H1 (cell line): ENCODE measurements at regions not wholly inside any gene's neighbourhood (a gene's known extent, or its start where the extent isn't known, plus 50 kb on each side); places are given as distances from the start of the nearest gene placed in this dataset.

Experiments used
- CTCF ChIA-PET: fragments of 300-600 bp; sonication (Branson Sonifier 250); formaldehyde crosslinking; loops from one replicate; lab custom pipeline; 2021; ENCODE audit not compliant: partially characterized antibody; lab: Charles Lee
- POLR2A ChIA-PET: fragments of 300-600 bp; sonication (Branson Sonifier 250); formaldehyde crosslinking; loops from one replicate; lab custom pipeline; 2021; ENCODE audit warnings: inconsistent platforms; ENCODE audit not compliant: partially characterized antibody; lab: Charles Lee
- DNase-seq, 2 experiments: peaks; one replicate each; pipeline versions ENCODE4 v3.0.0 to v3.0.0-alpha.2; 2010 to 2022; ENCODE audit warnings: low spot score in 2 of 2, low read depth in 1 of 2, mixed read lengths in 1 of 2
- FAIRE-seq: peaks from 2 replicates; lab custom pipeline; 2011; peaks lifted over from hg19 to GRCh38; lab: Jason Lieb, UNC
- H2AFZ ChIP-seq: 2 replicates; pipeline ENCODE4 v1.8.1; 2012; ENCODE audit warnings: low read length, inconsistent platforms
- H2AK5ac ChIP-seq: 2 replicates; pipeline ENCODE4 v1.6.1; 2013; ENCODE audit warnings: low read depth, low read length
- H2BK120ac ChIP-seq: replicated peaks from 2 replicates; pipeline ENCODE3; 2013; ENCODE audit warnings: low read depth, low read length, inconsistent platforms
- H2BK12ac ChIP-seq: 2 replicates; pipeline ENCODE4 v1.6.1; 2013; ENCODE audit warnings: low read depth, low read length
- H2BK15ac ChIP-seq: 2 replicates; pipeline ENCODE4 v1.6.1; 2013; ENCODE audit warnings: low read length
- H2BK20ac ChIP-seq: 2 replicates; pipeline ENCODE4 v1.6.1; 2013; ENCODE audit warnings: low read length
- H2BK5ac ChIP-seq: 2 replicates; pipeline ENCODE4 v1.6.1; 2013; ENCODE audit warnings: low read depth, low read length
- H3K14ac ChIP-seq: 2 replicates; pipeline ENCODE4 v1.6.1; 2013; ENCODE audit warnings: inconsistent platforms; ENCODE audit not compliant: insufficient read length
- H3K18ac ChIP-seq: 2 replicates; pipeline ENCODE4 v1.6.1; 2013; ENCODE audit warnings: low read length; ENCODE audit errors: extremely low read depth
- H3K23ac ChIP-seq: 2 replicates; pipeline ENCODE4 v1.6.1; 2013; ENCODE audit warnings: inconsistent platforms; ENCODE audit not compliant: insufficient read length
- H3K23me2 ChIP-seq: 2 replicates; pipeline ENCODE4 v1.6.1; 2013; ENCODE audit warnings: low read depth, low read length
- H3K27ac ChIP-seq: 2 replicates; pipeline ENCODE4 v1.6.1; 2011; ENCODE audit warnings: low read depth, low read length, inconsistent platforms
- H3K27me3 ChIP-seq, 4 experiments: replicated peaks in 1 of 4; 1 replicate in 1 of 4; 2 replicates in 3 of 4; pipeline versions ENCODE4 v1.6.1 to v1.8.1; 2011 to 2013; ENCODE audit warnings: low read length in 3 of 4, mild to moderate bottlenecking in 3 of 4, inconsistent platforms in 2 of 4, mixed read lengths in 2 of 4, moderate library complexity in 1 of 4; ENCODE audit not compliant: control insufficient read depth in 3 of 4, insufficient read depth in 3 of 4; ENCODE audit errors: extremely low read depth in 1 of 4
- H3K36me3 ChIP-seq, 4 experiments: 2 replicates each; pipeline versions ENCODE4 v1.6.1 to v1.8.1; 2011 to 2013; ENCODE audit warnings: mild to moderate bottlenecking in 4 of 4, low read length in 3 of 4, moderate library complexity in 2 of 4, control low read depth in 1 of 4, inconsistent platforms in 1 of 4; ENCODE audit not compliant: insufficient read depth in 4 of 4, control insufficient read depth in 2 of 4
- H3K4ac ChIP-seq: replicated peaks from 2 replicates; pipeline ENCODE3; 2013; ENCODE audit warnings: low read length, low read depth, mixed read lengths, inconsistent platforms; ENCODE audit not compliant: insufficient read length
- H3K4me1 ChIP-seq, 4 experiments: replicated peaks in 1 of 4; 1 replicate in 1 of 4; 2 replicates in 3 of 4; pipeline versions ENCODE4 v1.6.1 to v1.8.1; 2011 to 2013; ENCODE audit warnings: low read length in 3 of 4, inconsistent platforms in 2 of 4, mixed read lengths in 1 of 4; ENCODE audit not compliant: insufficient read depth in 4 of 4, control insufficient read depth in 3 of 4
- H3K4me2 ChIP-seq, 2 experiments: 2 replicates each; pipeline versions ENCODE4 v1.6.1 to v1.8.1; 2011 to 2013; ENCODE audit warnings: low read depth in 2 of 2, low read length in 2 of 2, control low read depth in 1 of 2, inconsistent platforms in 1 of 2, mild to moderate bottlenecking in 1 of 2; ENCODE audit not compliant: insufficient read depth in 1 of 2
- H3K4me3 ChIP-seq, 4 experiments: fragments of 200-600, 300-600 bp in 1 of 4; sonication (generic), shearing (Covaris generic), sonication (Bioruptor Twin) in 1 of 4; 2 replicates each; pipeline versions ENCODE4 v1.5.1 to v1.8.1; 2011 to 2016; ENCODE audit warnings: low read length in 4 of 4, low read depth in 3 of 4, control low read depth in 2 of 4, inconsistent platforms in 2 of 4, mild to moderate bottlenecking in 2 of 4, mixed read lengths in 1 of 4, moderate library complexity in 1 of 4; ENCODE audit not compliant: insufficient read depth in 2 of 4; ENCODE audit errors: extremely low read depth in 1 of 4
- H3K56ac ChIP-seq: replicated peaks from 2 replicates; pipeline ENCODE3; 2013; ENCODE audit warnings: low read depth, mild to moderate bottlenecking, mixed read lengths, low read length, inconsistent platforms; ENCODE audit not compliant: insufficient read length
- H3K79me1 ChIP-seq: 2 replicates; pipeline ENCODE4 v1.6.1; 2013; ENCODE audit warnings: low read depth, low read length, control low read depth
- H3K79me2 ChIP-seq, 2 experiments: 2 replicates each; pipeline versions ENCODE4 v1.6.1 to v1.8.1; 2012 to 2013; ENCODE audit warnings: low read length in 2 of 2, mild to moderate bottlenecking in 2 of 2, inconsistent platforms in 1 of 2; ENCODE audit not compliant: insufficient read depth in 2 of 2, control insufficient read depth in 1 of 2
- H3K9ac ChIP-seq, 4 experiments: replicated peaks in 1 of 4; 1 replicate in 1 of 4; 2 replicates in 3 of 4; pipeline versions ENCODE4 v1.6.1 to v1.8.1; 2011 to 2013; ENCODE audit warnings: low read depth in 3 of 4, low read length in 3 of 4, control low read depth in 2 of 4, mild to moderate bottlenecking in 2 of 4, moderate library complexity in 2 of 4, inconsistent platforms in 1 of 4; ENCODE audit errors: extremely low read depth in 1 of 4
- H3K9me3 ChIP-seq, 2 experiments: 2 replicates each; pipeline versions ENCODE4 v1.6.1 to v1.8.1; 2012 to 2013; ENCODE audit warnings: mild to moderate bottlenecking in 2 of 2, moderate library complexity in 2 of 2, control low read depth in 1 of 2, inconsistent platforms in 1 of 2, low read depth in 1 of 2, low read length in 1 of 2, mixed read lengths in 1 of 2; ENCODE audit not compliant: insufficient read depth in 2 of 2
- H4K20me1 ChIP-seq, 2 experiments: replicated peaks in 1 of 2; 2 replicates each; pipeline versions ENCODE3 to v1.8.1; 2011 to 2013; ENCODE audit warnings: inconsistent platforms in 2 of 2, low read length in 2 of 2, mild to moderate bottlenecking in 1 of 2; ENCODE audit not compliant: insufficient read depth in 2 of 2, control insufficient read depth in 1 of 2
- H4K5ac ChIP-seq: 2 replicates; pipeline ENCODE4 v1.6.1; 2013; ENCODE audit warnings: low read length, low read depth, mixed read lengths, inconsistent platforms; ENCODE audit not compliant: insufficient read length
- H4K8ac ChIP-seq: 2 replicates; pipeline ENCODE4 v1.8.0; 2013; ENCODE audit warnings: mild to moderate bottlenecking, moderate library complexity, low read length, inconsistent platforms; ENCODE audit not compliant: insufficient read depth; ENCODE audit errors: extremely low read depth
- H4K91ac ChIP-seq: replicated peaks from 2 replicates; pipeline ENCODE3; 2013; ENCODE audit warnings: low read length, mixed read lengths, inconsistent platforms; ENCODE audit not compliant: insufficient read length
- ASH2L ChIP-seq: fragments of 200-600, 300-600 bp; sonication (generic); IDR thresholded peaks from one replicate; pipeline ENCODE4 v1.7.1; 2017; ENCODE audit warnings: low read length
- KDM1A ChIP-seq: fragments of 200-600, 300-600 bp; sonication (generic); IDR thresholded peaks from 2 replicates; pipeline ENCODE4 v1.7.1; 2016; ENCODE audit warnings: mild to moderate bottlenecking, low read length, borderline replicate concordance
- KDM4A ChIP-seq: IDR thresholded peaks from one replicate; pipeline ENCODE4 v1.7.1; 2012; ENCODE audit warnings: low read depth, mild to moderate bottlenecking, moderate library complexity, low read length, inconsistent platforms; ENCODE audit not compliant: severe bottlenecking
- SIN3A ChIP-seq, 2 experiments: IDR thresholded peaks in 1 of 2; conservative IDR thresholded peaks in 1 of 2; 2 replicates each; pipeline ENCODE4 v1.6.1; 2011 to 2012; ENCODE audit warnings: low read length in 2 of 2, improper control_type of control experiment in 1 of 2, low read depth in 1 of 2, mild to moderate bottlenecking in 1 of 2
- SP4 ChIP-seq: IDR thresholded peaks from 2 replicates; pipeline ENCODE4 v1.6.1; 2012; ENCODE audit warnings: low read length, inconsistent platforms
- TCF12 ChIP-seq: IDR thresholded peaks from 2 replicates; pipeline ENCODE4 v1.6.1; 2011; ENCODE audit warnings: low read depth, mild to moderate bottlenecking, low read length
- WGBS, 2 experiments: shearing (Covaris generic) in 1 of 2; methylation state at CpG; one replicate each; pipeline versions ENCODE4 v1.1.6 to v1.1.7; 2013 to 2015; ENCODE audit warnings: low lambda C conversion rate in 2 of 2, mixed read lengths in 2 of 2, inconsistent platforms in 1 of 2, low coverage in 1 of 2, missing lambda C conversion rate in 1 of 2; ENCODE audit not compliant: insufficient replicate concordance in 2 of 2, insufficient coverage in 1 of 2, insufficient read length in 1 of 2; ENCODE audit errors: extremely low coverage in 1 of 2, missing lambda C conversion rate in 1 of 2; 5-methylcytosine and 5-hydroxymethylcytosine counted together

- no peaks in the 10 kb centered on the region for H3K79me2 ChIP-seq
- H3K18ac ChIP-seq, result no peak overlapping the region
- no peak overlapping the region for H3K56ac ChIP-seq
- H3K4ac ChIP-seq, result no peak overlapping the region
- TF ChIP-seq ASH2L, result no peak
- TF ChIP-seq KDM4A, result no peak
- TF ChIP-seq SP4, result no peak
- TF ChIP-seq KDM1A, result no peak
- TF ChIP-seq SIN3A (conservative IDR thresholded peaks at IDR 0.05 in 1 of 2, IDR thresholded peaks at IDR 0.05 in 1 of 2; ENCODE audit: low read depth in 1 of 2, low read length in 2 of 2), result no peak
- TF ChIP-seq TCF12, result no peak
- no peak overlapping the region for H2BK20ac ChIP-seq
- no peak overlapping the region for H3K4me3 ChIP-seq
- H2AFZ ChIP-seq, result no peak overlapping the region
- FAIRE-seq, result no peak
- no peak overlapping the region for H2BK120ac ChIP-seq
- no peak for DNase-seq
- H4K20me1 ChIP-seq, result no peaks in the 10 kb centered on the region
- H3K27me3 ChIP-seq, result no peaks in the 10 kb centered on the region
- no peak overlapping the region for H4K91ac ChIP-seq
- no peaks in the 10 kb centered on the region for H3K9me3 ChIP-seq
- H4K5ac ChIP-seq, result no peak overlapping the region
- ChIA-PET POLR2A (no interaction called here), CTCF (interaction anchor here (1.0 kb wide), 1 partner anchor 537 kb away, joined by 3 read pairs; no protein-coding TSS in a partner anchor)
- H2BK12ac ChIP-seq, result no peak overlapping the region
- no peak overlapping the region for H2BK15ac ChIP-seq
- no peaks in the 10 kb centered on the region for H3K23me2 ChIP-seq
- no peak overlapping the region for H3K27ac ChIP-seq
- H3K79me1 ChIP-seq, result no peaks in the 10 kb centered on the region
- no peak overlapping the region for H2AK5ac ChIP-seq
- 92% methylated on average over 5 of the region's 6 CpGs; no CpG with 5 or more reads in 1 of the 2 experiments for WGBS, 2 experiments
- H3K4me2 ChIP-seq, result no peak overlapping the region
- H3K9ac ChIP-seq, result no peak overlapping the region
- no peak overlapping the region for H2BK5ac ChIP-seq
- no peak overlapping the region for H4K8ac ChIP-seq
- no peaks in the 10 kb centered on the region for H3K4me1 ChIP-seq
- H3K14ac ChIP-seq, result no peak overlapping the region
- no peaks in the 10 kb centered on the region for H3K36me3 ChIP-seq
- H3K23ac ChIP-seq, result no peak overlapping the region
Measured at GRCh38 chr1:213585959-213586586, 401.7 kb upstream of the PROX1 start.
